T47D (cell line): ENCODE measurements at regions not wholly inside any gene's neighbourhood (a gene's known extent, or its start where the extent isn't known, plus 50 kb on each side); places are given as distances from the start of the nearest gene placed in this dataset.

Experiments used
- DNase-seq, 2 experiments: peaks; one replicate each; pipeline versions ENCODE4 v3.0.0 to v3.0.0-alpha.2; 2011 to 2012; ENCODE audit warnings: low read depth in 1 of 2, low spot score in 1 of 2
- JUND ChIP-seq: IDR thresholded peaks from 2 replicates; pipeline ENCODE4 v1.6.1; 2012; ENCODE audit warnings: low read depth
- in situ Hi-C: cut with HindIII; loops from 2 replicates; pipeline ENCODE4 v1.10.0; 2016; ENCODE audit warnings: low sequenced_read_pairs, low pct_unique_long_range_greater_than_20kb

- no peak for TF ChIP-seq JUND
- in situ Hi-C loops = no loop called here
These were observed 147.9 kb downstream of the IMPG2 start for GRCh38 chr3:101172516-101172915.

GRCh38 chr3:101171681-101172191 lies 148.6 kb downstream of the IMPG2 start:
- TF ChIP-seq JUND = no peak
- in situ Hi-C loops = no loop called here
- DNase-seq = no peak

More at GRCh38 chr3:101172516-101172915, 147.9 kb downstream of the IMPG2 start:
- DNase-seq = no peak

- no peak for TF ChIP-seq JUND
- in situ Hi-C loops = no loop called here
- no peak for DNase-seq
These were observed 149.4 kb downstream of the IMPG2 start for GRCh38 chr3:101170806-101171558.

GRCh38 chr3:101170062-101170771 lies 150.2 kb downstream of the IMPG2 start:
- in situ Hi-C loops = no loop called here

GRCh38 chr3:101169516-101169915 lies 150.9 kb downstream of the IMPG2 start:
- in situ Hi-C loops = no loop called here
- TF ChIP-seq JUND = no peak
- DNase-seq = no peak

More at GRCh38 chr3:101170062-101170771, 150.2 kb downstream of the IMPG2 start:
- DNase-seq = no peak
- no peak for TF ChIP-seq JUND

- TF ChIP-seq JUND = no peak
- no peak for DNase-seq
- in situ Hi-C loops = no loop called here
These were observed 153.0 kb downstream of the IMPG2 start for GRCh38 chr3:101167376-101167775.

GRCh38 chr3:101166150-101166549 lies 154.2 kb downstream of the IMPG2 start:
- no peak for TF ChIP-seq JUND
- in situ Hi-C loops = no loop called here

GRCh38 chr3:101163554-101163953 lies 156.8 kb downstream of the IMPG2 start:
- in situ Hi-C loops = no loop called here
- no peak for DNase-seq
- no peak for TF ChIP-seq JUND

More at GRCh38 chr3:101166150-101166549, 154.2 kb downstream of the IMPG2 start:
- no peak for DNase-seq

- TF ChIP-seq JUND = no peak
- in situ Hi-C loops = no loop called here
- DNase-seq = no peak
These were observed 160.9 kb downstream of the IMPG2 start for GRCh38 chr3:101159478-101159877.

- in situ Hi-C loops = no loop called here
- no peak for TF ChIP-seq JUND
- DNase-seq = no peak
These were observed 162.0 kb downstream of the IMPG2 start for GRCh38 chr3:101158374-101158773.

- DNase-seq = no peak
- in situ Hi-C loops = no loop called here
- TF ChIP-seq JUND = no peak
These were observed 163.5 kb downstream of the IMPG2 start for GRCh38 chr3:101156787-101157345.

- TF ChIP-seq JUND = no peak
- in situ Hi-C loops = no loop called here
These were observed 162.6 kb upstream of the ABI3BP start for GRCh38 chr3:101155825-101156224.

GRCh38 chr3:101154401-101154800 lies 161.2 kb upstream of the ABI3BP start:
- DNase-seq = no peak
- in situ Hi-C loops = no loop called here
- TF ChIP-seq JUND = no peak

More at GRCh38 chr3:101155825-101156224, 162.6 kb upstream of the ABI3BP start:
- DNase-seq = peak in 1 of 2 experiments; percentile 9
